ENCODE measurements at regions not wholly inside any gene's neighbourhood (a gene's known extent, or its start where the extent isn't known, plus 50 kb on each side); places are given as distances from the start of the nearest gene placed in this dataset.
A peak's percentile ranks its signal among the peaks of the same experiment; 100 is the strongest.
"Not testable (repeated sequence)": the region's sequence is repeated elsewhere in the genome, so short reads cannot be mapped to it uniquely, and the experiment has no call there.

DNA sequence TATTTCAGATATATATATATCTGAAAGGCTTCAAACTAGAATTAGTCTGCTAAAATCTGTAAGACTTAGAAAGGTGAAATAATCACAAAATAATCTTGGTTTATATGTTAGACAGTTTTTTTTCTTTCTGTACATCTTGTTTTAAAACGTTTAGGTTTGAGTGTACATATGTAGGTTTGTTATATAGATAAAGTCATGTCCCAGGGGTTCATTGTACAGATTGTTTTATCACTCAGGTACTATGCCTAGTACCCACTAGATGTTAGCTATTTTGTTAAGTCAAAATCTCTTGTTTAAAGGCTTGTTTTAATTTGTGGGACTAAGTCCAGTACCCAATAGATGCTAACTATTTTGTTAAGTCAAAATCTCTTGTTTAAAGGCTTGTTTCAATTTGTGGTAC lies 1339.0 kb upstream of the CITED2 start:
- no peak for FAIRE-seq
- no peak for DNase-seq (ENCODE audit: low spot score)

DNA sequence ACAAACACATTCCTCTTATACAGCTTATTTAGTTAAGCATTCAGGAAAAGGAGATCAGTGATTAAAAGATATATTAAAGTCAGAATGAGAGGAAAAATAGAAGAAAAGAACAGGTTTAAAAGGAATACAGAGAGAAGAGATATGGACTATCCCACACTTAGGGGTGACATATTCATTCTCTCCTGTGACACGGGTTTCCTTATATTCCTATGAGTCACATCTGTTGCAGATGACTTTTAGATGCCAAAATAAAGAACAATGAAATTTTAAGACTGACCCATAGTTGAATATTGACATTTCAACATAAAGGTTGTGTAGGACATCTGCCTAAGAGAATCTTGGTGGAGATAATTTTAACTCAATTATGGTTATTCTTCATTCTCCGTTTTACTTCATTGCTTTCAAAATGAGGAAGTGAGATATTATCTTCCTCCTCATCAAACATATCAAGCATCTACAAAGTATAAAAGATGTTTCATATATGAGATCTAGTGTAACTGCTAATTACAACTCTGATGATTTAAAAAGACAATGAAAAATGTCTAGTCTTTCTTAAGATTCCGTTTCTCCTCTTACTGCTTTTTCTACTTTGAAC lies 1336.7 kb upstream of the CITED2 start:
- FAIRE-seq (no peak), DNase-seq (ENCODE audit: low spot score) (no peak)

DNA sequence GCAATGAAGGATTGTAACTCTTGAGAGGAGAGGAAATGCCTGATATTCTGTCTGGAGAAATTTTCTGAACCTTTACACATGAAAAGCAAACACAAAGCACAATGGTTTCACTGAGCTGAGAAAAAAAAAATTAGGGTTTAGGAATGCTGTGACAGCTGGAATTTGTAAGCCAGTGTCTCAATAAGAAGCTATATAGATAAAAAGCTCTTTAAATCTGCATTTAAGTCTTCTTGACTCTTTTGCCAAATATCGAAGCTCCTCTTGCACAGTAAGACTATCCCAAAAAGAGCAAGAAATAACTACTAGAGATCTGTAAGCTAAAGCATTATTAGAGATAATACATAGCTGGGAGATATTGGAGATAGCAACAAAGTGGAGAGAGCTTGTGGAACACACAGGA lies 1334.0 kb upstream of the CITED2 start:
- no peak for DNase-seq (ENCODE audit: low spot score)
- no peak for FAIRE-seq

DNA sequence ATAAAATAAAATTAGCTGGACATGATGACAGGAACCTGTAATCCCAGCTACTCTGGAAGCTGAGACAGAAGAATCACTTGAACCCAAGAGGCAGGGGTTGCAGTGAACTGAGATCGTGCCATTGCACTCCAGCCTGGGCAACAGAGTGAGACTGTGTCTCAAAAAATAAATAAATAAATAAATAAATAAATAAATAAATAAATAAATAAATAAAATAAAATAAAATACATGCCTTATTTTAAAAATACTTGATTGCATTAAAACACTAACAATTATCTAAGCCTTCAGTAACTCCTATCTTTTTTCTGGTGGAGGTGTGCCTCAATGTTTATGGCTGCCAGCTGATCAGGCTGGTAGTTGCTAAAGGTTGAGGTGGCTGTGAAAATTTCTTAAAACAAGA lies 1329.6 kb upstream of the CITED2 start:
- not testable (repeated sequence) for DNase-seq (ENCODE audit: low spot score); FAIRE-seq

DNA sequence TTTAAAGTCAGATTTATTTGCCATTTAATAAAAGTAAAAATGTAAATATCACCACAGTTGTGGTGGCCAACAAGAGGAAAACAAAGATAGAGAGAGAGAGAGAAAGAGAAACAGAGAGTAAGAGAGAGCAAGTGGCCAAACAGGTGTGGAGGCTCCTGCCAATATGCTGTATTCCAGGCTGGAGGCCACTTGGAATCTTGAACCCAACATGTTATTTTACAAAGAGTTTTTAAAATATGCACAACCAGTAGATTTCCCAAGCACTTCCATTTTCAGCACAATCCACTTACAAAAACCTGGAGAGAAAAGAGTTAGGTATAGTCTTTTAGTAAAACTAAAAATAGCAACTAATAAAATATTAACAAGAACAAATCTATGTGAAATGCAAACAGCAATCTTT lies 1323.1 kb upstream of the CITED2 start:
- no peak for FAIRE-seq
- no peak for DNase-seq (ENCODE audit: low spot score)

DNA sequence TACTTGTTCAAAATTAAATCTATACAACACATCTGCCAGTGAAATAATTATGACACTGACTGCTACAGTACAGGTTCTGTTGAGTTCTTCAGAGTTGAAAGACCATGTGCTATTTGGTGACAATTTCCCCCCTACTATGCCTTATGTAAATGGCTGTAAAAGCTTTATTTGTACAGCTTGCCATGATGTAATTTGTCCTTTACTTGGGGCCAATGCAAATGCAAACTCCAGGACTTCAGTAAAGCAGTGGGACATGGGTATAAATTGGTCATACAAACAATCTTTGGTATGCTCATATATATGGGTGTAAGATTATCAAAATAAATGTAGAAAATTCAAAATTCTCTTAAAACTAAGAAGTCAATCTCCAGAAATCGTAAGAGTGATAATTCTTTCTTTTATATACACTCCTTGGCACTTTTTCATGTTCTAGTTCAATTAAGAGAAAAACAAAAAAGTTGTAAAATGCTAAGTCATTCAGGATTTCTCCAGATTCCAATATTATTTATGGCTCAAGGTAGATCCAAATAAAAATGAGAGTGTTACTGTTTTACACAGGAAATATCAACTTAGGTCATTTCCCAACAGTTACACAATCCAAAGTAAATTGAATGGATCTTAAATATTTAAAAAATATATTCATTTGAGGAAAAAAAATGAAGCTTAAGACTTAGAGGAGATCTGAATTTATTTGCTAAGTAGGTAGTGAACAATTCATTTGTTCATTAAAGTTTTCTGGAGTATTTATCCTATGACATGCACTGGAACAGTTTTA lies 1310.5 kb upstream of the CITED2 start:
- no peak for FAIRE-seq

DNA sequence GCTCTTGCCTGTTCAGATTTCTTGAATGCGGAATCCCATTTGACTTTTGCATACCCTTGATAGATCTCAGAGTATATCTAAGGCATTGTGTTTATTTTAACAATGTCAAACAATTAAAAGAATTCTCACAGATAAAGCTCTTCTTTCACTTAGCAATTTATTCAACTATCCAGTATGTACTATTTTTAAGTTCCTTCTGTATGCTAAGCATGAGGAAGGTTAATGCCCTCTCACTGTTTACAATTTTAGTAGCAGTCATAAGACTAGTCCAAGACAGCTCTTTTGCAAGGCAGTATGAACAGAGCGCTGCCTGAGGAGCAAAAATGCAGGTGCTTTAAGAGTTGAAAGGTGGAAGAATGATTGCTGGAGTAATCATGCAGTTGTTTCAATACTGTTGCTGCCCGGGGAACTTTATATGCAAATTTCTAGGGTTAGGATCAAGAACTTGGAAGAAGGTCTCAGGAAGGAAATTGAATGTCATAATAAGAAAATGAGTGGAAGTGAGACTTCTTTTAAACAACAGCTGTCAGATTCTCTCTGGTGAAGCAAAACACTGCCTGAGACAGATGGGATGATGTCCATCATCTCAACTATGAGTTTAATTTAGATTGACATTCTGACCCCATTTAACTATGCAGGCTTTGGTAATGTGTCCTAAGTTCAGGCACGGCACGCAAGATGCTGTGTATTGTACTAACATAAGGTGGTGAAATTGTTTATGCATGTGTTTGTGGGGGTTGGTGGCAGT lies 1303.5 kb upstream of the CITED2 start:
- DNase-seq (ENCODE audit: low spot score) (no peak), FAIRE-seq (no peak)

More for the DNA sequence above, 1310.5 kb upstream of the CITED2 start:
- DNase-seq (ENCODE audit: low spot score) = no peak

DNA sequence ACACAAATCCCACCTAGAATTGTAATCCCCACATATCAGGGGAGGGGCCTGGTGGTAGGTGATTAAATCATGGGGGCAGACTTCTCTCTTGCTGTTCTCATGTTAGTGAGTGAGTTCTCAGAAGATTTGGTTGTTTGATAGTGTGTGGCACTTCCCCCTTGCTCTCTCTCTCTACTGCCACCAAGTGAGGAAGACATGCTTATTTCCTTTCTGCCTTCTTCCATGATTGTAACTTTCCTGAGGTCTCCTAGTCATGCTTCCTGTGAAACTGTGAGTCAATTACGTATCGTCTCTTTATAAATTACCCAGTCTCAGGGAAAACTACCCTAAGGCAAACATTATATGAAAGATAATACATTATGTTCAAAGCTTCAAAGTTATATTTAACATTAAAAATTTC lies 1297.5 kb upstream of the CITED2 start:
- DNase-seq (ENCODE audit: low spot score) = no peak
- no peak for FAIRE-seq

DNA sequence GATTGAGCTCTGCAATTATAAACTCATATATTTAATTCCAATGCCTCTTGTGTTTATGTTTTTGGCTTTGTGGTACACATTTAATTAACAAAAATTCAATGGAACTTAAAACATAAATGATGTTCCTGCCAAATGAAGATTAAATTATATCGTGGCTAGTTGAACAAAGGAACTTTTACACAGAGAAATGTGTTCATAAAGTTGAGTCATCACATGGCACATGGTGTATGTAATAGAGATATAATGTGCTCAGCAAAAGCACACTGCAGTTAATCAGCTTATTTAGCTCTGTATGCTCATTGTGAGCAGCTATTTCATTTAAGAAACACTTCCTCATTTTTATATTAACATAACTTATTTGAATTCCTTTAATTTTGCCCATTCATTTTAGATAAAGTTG lies 1295.6 kb upstream of the CITED2 start:
- no peak for DNase-seq (ENCODE audit: low spot score)
- no peak for FAIRE-seq

DNA sequence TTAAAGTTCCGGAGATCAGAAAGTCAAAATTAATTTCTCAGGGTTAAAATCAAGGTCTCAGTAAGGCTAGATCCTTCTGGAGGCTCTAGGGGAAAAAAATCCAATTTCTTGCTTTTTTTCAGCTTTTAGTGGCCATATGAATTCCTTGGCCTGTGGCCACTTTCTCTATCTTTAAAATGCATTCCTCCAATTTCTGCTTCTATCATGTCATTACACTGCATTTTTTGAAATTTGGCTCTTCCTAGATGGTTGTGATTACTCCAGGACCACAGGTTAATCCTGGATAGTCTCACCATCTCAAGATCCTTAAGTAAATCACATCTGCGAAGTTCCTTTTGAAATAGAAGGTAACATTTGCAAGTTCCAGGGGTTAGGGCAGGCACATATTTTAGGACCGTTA lies 1294.9 kb upstream of the CITED2 start:
- DNase-seq (ENCODE audit: low spot score) = no peak
- no peak for FAIRE-seq

DNA sequence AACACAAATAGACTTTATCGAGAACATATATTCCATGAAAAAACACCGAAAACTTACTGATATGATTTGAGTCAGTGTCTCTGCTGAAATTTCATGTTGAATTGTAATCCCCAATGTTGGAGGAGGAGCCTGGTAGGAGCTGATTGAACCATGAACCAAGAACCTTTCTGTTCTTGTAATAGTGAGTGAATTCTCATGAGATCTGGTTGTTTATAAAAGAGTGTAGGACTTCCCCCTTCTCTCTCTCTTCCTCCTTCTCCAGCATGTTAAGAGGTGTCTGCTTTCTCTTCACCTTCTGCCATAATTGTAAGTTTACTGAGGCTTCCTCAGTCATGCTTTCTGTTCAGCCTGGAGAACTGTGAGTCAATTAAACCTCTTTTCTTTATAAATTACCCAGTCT lies 1289.3 kb upstream of the CITED2 start:
- FAIRE-seq = no peak
- no peak for DNase-seq (ENCODE audit: low spot score)

DNA sequence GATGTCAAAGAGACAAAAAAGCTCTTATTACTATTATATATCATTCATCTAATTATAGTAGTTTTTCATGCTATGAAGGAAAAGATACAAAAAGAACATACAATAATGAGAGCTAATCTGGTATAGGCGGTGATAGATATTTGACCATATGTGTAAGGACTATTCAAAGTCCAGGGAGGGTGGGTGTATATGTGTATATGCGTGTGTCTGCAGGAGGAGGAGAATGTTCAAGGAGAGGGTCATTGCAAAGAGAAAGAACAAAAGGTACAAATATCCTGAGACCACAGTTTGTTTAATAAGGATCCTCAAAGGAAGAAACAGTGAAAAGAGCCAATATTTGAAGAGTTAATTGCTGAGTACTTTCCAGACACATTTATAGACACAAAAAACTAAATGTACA lies 1288.6 kb upstream of the CITED2 start:
- DNase-seq (ENCODE audit: low spot score) = no peak
- no peak for FAIRE-seq

DNA sequence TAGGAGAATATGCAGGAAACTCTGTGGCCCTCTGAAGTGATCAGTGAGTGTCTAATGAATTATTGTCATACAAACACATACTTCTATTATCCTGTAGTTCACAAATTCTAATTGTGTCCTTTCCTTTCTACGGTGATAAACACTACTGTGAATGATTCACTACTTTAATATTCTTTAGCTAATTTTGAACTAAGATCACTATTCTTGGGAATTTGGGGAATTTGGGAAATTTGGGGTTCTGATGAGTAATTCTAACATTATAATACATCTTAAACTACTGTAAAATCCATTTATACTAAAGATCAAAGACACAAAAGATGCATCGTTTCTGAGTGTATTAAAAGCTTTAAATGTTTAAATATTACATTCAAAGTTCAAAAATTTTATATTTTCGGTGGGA lies 1287.2 kb upstream of the CITED2 start:
- DNase-seq (ENCODE audit: low spot score) = no peak
- FAIRE-seq = no peak

DNA sequence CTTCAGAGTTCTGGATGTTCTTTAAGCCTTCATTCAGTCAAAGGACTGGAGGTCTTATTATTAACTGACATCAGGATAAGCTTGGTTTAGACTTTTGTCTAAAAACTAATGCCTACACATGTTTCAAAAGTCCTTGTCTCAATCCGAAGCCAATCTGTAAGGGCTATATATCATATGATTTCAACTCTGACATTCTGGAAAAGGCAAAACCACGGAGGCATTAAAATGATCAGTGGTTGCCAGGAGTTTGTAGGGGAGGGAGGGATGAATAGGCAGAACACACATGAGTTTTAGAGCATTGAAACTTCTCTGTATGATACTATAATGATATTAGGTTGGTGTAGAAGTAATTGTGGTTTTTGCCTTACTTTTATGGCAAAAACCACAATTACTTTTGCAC lies 1285.8 kb upstream of the CITED2 start:
- FAIRE-seq = peak; percentile 46
- no peak for DNase-seq (ENCODE audit: low spot score)

DNA sequence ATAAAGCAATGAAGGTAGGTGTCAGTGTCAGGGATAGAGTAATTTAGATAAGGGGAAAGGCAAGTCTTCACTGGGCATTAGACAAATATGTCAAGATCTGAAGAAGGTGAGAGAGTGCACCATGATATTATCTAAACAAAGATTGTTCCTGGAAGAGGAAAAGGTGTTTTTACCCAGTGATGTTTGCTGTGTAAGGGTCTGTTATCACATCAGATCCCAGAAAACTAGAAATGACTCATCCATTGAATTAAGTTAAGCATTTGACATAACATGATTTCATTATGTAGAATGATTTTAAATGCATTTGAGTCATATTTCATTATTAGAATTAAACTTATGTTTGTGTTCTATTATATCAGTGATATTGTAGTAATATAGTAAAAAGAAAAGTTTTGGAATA lies 1279.5 kb upstream of the CITED2 start:
- DNase-seq (ENCODE audit: low spot score) (no peak), FAIRE-seq (peak; percentile 12)

DNA sequence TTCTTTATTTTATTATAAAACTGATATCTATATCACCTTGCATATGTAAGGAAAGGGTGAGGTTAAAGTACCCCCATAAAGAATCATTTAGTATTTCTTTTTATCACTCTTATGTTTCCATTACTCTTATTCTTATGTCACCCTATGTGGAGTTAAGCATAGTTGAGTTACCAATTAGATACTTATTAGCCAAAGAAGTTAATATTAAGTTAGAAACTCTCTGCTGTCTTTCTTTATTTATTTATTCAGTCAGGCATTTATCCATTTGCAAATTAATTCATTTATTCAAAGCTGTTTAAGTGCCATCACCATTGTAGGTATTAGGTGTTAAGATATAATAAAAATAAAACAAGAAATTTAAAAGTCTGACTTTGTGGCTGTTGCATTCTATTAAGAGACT lies 1279.1 kb upstream of the CITED2 start:
- DNase-seq (ENCODE audit: low spot score) (no peak), FAIRE-seq (peak; percentile 42)

DNA sequence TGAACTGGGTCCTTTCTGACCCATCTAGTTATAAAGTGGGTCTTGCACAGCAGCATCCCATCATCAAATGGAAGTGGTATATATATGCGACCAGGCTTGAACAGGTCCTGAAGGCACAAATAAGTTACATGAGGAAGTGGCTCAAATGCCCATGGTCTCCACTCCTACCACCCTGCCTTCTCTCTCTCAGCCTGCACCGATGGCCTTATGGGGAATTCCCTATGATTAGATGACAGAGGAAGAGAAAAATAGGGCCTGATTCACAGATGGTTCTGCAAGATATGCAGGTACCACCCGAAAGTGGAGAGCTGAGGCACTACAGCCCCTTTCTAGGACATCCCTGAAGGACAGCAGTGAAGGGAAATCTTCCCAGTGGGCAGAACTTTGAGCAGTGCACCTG lies 1275.1 kb upstream of the CITED2 start:
- not testable (repeated sequence) for DNase-seq (ENCODE audit: low spot score); FAIRE-seq

DNA sequence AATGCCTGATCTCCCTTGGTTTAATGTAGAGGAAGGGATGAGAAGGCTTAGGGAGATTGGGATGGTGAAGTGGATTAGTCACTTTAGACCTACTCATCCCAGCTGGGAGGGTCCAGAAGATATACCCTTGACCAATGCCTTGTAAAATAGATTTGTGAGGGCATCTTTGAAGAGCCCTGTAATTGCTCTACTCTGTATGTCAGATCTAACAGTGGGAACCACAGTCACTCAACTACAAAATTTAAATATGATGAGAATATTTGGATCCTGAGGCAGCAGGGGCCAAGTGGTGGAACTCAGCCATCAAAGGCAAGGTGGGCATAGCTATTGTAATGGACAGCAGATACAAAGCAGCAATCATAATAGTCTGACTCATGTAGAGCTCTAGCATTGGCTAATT lies 1272.9 kb upstream of the CITED2 start:
- not testable (repeated sequence) for FAIRE-seq; DNase-seq (ENCODE audit: low spot score)

DNA sequence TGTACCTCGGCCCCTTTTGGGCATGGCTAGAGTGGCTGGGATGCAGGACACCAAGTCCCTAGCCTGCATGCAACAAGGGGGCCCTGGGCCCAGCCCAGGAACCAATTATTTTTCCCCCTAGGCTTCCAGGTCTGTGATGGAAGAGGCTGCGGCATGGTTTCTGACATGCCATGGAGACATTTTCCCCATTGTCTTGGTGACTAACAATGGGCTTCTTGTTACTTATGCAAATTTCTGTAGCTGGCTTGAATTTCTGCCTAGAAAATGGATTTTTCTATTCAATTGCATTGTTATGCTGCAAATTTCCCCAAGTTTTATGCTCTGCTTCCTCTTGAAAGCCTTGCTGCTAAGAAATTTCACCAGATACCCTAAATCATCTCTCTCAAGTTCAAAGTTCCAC lies 1269.6 kb upstream of the CITED2 start:
- FAIRE-seq (no peak), DNase-seq (ENCODE audit: low spot score) (no peak)

DNA sequence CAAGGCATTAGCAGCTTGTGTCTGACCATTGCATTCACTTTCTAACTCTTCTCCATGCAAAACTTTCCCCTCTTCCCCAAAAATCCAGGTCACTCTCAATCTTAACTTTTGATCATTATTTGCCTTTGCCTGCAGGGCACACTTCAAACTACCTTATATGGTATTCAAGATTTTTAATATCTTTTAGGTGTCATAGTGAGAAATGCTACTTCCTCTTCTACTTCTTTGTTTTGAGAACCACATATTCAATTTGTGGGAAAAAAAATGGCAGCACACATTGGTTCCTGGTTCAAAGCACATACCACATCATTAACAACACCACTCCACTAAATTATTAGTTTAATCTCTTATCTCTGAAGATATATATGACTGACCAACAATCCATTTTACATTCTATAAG lies 1267.0 kb upstream of the CITED2 start:
- no peak for FAIRE-seq
- no peak for DNase-seq (ENCODE audit: low spot score)

DNA sequence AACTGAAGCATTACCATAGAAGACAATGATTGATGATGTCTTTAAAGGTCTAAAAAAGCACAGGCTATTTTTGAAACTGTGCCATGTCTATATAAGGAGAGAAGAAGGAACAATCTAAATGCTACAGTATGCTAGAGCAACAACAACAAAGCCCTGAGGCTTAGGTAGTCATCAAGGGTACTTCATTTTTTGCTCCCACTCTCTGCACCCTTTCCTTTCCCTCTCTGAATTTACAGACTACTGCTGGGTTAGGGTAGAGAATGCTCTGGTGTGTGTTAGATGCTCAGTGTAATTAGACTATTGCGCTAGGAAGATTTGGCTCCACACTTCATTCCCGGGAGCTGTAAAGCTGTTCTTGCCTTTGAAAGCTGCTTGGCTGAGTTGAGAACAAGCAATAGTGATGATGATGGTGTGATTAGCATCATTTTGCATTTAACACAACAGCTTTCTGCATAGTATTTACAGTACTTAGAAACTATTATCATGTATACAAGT lies 1262.5 kb upstream of the CITED2 start:
- DNase-seq (ENCODE audit: low spot score) (no peak), FAIRE-seq (no peak)

DNA sequence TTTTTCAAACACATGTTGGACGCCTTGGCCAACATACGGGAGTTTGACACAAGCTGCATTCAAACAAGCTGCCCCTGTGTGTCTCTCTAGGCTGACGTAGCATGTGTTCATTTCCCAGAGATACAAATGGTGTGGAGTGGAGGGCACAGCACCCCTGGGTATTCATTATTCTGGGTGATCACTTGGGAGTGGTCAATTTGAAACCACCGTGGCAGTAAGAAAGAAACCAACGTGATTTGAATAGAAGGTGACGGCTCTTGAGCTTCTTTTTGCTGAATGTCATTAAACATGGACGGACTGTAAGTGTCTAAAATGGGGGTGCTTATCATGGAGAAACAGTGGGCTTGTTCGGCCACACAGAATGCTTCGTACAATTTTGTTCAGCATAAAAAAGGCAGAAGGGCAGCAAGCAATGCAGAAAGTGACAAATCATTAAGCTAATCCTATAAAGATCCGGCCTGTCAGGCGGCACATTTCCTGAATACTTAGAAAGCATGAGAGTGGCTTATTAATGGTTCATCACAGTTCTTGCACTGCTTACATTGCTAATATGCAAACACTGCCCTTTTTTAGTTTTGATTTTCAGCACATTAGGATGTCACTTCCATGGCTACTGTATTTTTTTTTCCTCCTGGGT lies 1261.9 kb upstream of the CITED2 start:
- DNase-seq (ENCODE audit: low spot score) = no peak
- FAIRE-seq = no peak

Measured in RCC 7860 (cell line).